ENCODE measurements at regions not wholly inside any gene's neighbourhood (a gene's known extent, or its start where the extent isn't known, plus 50 kb on each side); places are given as distances from the start of the nearest gene placed in this dataset.

GRCh38 chr7:156004265-156005201, 192.3 kb upstream of the SHH start (continued):
- TF ChIP-seq ZNF462 (CRISPR knock-in tag; IDR thresholded peaks at IDR 0.05): no peak
- TF ChIP-seq POLR2AphosphoS5 (IDR thresholded peaks at IDR 0.05; ENCODE audit: low read depth): no peak
- TF ChIP-seq JUNB (IDR thresholded peaks at IDR 0.05; ENCODE audit: unreplicated experiment): no peak
- no peak for TF ChIP-seq ZNF114 (CRISPR knock-in tag; IDR thresholded peaks at IDR 0.05)
- TF ChIP-seq EZH2 (IDR thresholded peaks at IDR 0.05; ENCODE audit: low read depth, unreplicated experiment): no peak
- TF ChIP-seq STAT1 (IDR thresholded peaks at IDR 0.05; ENCODE audit: unreplicated experiment): no peak
- TF ChIP-seq ETS1 (IDR thresholded peaks at IDR 0.05): no peak
- TF ChIP-seq NANOG (IDR thresholded peaks at IDR 0.05; ENCODE audit: borderline replicate concordance): no peak
- TF ChIP-seq REST (IDR thresholded peaks at IDR 0.05; ENCODE audit: unreplicated experiment): no peak

Data from GM23338 (cell line).